Naive thymus-derived CD4-positive, alpha-beta T cell (primary cell): ENCODE measurements at regions not wholly inside any gene's neighbourhood (a gene's known extent, or its start where the extent isn't known, plus 50 kb on each side); places are given as distances from the start of the nearest gene placed in this dataset.
"Not testable (repeated sequence)": the region's sequence is repeated elsewhere in the genome, so short reads cannot be mapped to it uniquely, and the experiment has no call there.

Experiments
- ATAC-seq: fragments of 150-1000 bp; cut with Tn5 transposase; 2 replicates; pipeline ENCODE4 v1.10.0; 2021; ENCODE audit warnings: mild to moderate bottlenecking, moderate library complexity
- CTCF ChIA-PET: fragments of 350-600 bp; sonication (Branson Sonifier 250); formaldehyde crosslinking; loops from one replicate; lab custom pipeline; 2021; ENCODE audit warnings: antibody characterized with exemption; lab: Charles Lee
- POLR2A ChIA-PET: fragments of 350-600 bp; sonication (Branson Sonifier 250); formaldehyde crosslinking; loops from one replicate; lab custom pipeline; 2021; ENCODE audit warnings: antibody characterized with exemption, inconsistent platforms; lab: Charles Lee
- DNase-seq, 9 donors: peaks; one replicate each; pipeline versions ENCODE4 v3.0.0 to v3.0.0-alpha.2; 2020 to 2022; ENCODE audit warnings: mixed read lengths in 1 of 9
- H3K27ac ChIP-seq: one replicate; pipeline ENCODE4 v1.7.0; 2013; ENCODE audit warnings: mild to moderate bottlenecking, low read depth, low read length, moderate library complexity
- H3K27me3 ChIP-seq, 2 donors: one replicate each; pipeline ENCODE4 v1.7.0; 2013; ENCODE audit warnings: low read length in 2 of 2, mild to moderate bottlenecking in 2 of 2, moderate library complexity in 2 of 2; ENCODE audit not compliant: control insufficient read depth in 2 of 2, insufficient read depth in 2 of 2
- H3K36me3 ChIP-seq, 3 experiments: 1 replicate in 2 of 3; 2 replicates in 1 of 3; pipeline ENCODE4 v1.7.0; 2013; ENCODE audit warnings: low read length in 3 of 3, mild to moderate bottlenecking in 3 of 3, moderate library complexity in 1 of 3; ENCODE audit not compliant: insufficient read depth in 3 of 3, control insufficient read depth in 2 of 3
- H3K4me1 ChIP-seq, 2 donors: one replicate each; pipeline ENCODE4 v1.7.0; 2013; ENCODE audit warnings: low read length in 2 of 2, mild to moderate bottlenecking in 2 of 2, moderate library complexity in 1 of 2; ENCODE audit not compliant: control insufficient read depth in 2 of 2, insufficient read depth in 2 of 2
- H3K4me3 ChIP-seq: 2 replicates; pipeline ENCODE4 v1.7.0; 2013; ENCODE audit warnings: mild to moderate bottlenecking, low read length
- H3K9me3 ChIP-seq, 3 experiments: 1 replicate in 2 of 3; 2 replicates in 1 of 3; pipeline ENCODE4 v1.7.0; 2013; ENCODE audit warnings: low read length in 3 of 3; ENCODE audit not compliant: control insufficient read depth in 2 of 3
- H3K27ac Mint-ChIP-seq, 9 donors: one replicate each; pipeline ENCODE4 v1.8.0; 2020 to 2022; ENCODE audit warnings: mixed read lengths in 9 of 9, mild to moderate bottlenecking in 8 of 9, moderate library complexity in 5 of 9, inconsistent platforms in 2 of 9
- H3K27me3 Mint-ChIP-seq, 5 donors: one replicate each; pipeline ENCODE4 v1.8.0; 2021 to 2022; ENCODE audit warnings: mixed read lengths in 5 of 5, mild to moderate bottlenecking in 1 of 5
- H3K36me3 Mint-ChIP-seq, 5 donors: one replicate each; pipeline ENCODE4 v1.8.0; 2020 to 2022; ENCODE audit warnings: mixed read lengths in 5 of 5, mild to moderate bottlenecking in 3 of 5, inconsistent platforms in 1 of 5
- H3K4me1 Mint-ChIP-seq, 7 donors: one replicate each; pipeline ENCODE4 v1.8.0; 2020 to 2022; ENCODE audit warnings: mixed read lengths in 7 of 7, mild to moderate bottlenecking in 3 of 7, inconsistent platforms in 1 of 7
- H3K4me3 Mint-ChIP-seq, 10 donors: one replicate each; pipeline ENCODE4 v1.8.0; 2020 to 2022; ENCODE audit warnings: mild to moderate bottlenecking in 10 of 10, mixed read lengths in 10 of 10, moderate library complexity in 6 of 10, inconsistent platforms in 2 of 10
- H3K9me3 Mint-ChIP-seq, 11 donors: one replicate each; pipeline ENCODE4 v1.8.0; 2020 to 2022; ENCODE audit warnings: mixed read lengths in 11 of 11, mild to moderate bottlenecking in 4 of 11, inconsistent platforms in 1 of 11, moderate library complexity in 1 of 11
- intact Hi-C, 2 donors: fragments of 100-400 bp; cut with micrococcal nuclease; formaldehyde crosslinking; loops; one replicate each; pipeline ENCODE4 v1.15.1; 2023

GRCh38 chr5:30494113-30494512, 699.4 kb upstream of the CDH6 start:
- POLR2A ChIA-PET, ATAC-seq, H3K36me3 Mint-ChIP-seq, H3K9me3 ChIP-seq, intact Hi-C loops, CTCF ChIA-PET, H3K27ac ChIP-seq, H3K36me3 ChIP-seq, H3K4me1 Mint-ChIP-seq, H3K27me3 Mint-ChIP-seq, H3K27ac Mint-ChIP-seq, DNase-seq, H3K4me3 ChIP-seq, H3K4me3 Mint-ChIP-seq, H3K27me3 ChIP-seq, H3K4me1 ChIP-seq: not testable (repeated sequence)
- peaks cover 3 to 22% (median 10%) of the 10 kb centered on the region in 11 donors for H3K9me3 Mint-ChIP-seq

GRCh38 chr5:30479104-30479503, 714.4 kb upstream of the CDH6 start:
- Histone ChIP-seq H3K36me3 (no peaks in the 10 kb centered on the region), H3K27ac (no peak overlapping the region), H3K9me3 (peaks cover 0 to 6% (median 0%) of the 10 kb centered on the region in 3 experiments), H3K4me1 (no peaks in the 10 kb centered on the region), H3K27me3 (no peaks in the 10 kb centered on the region), H3K4me3 (no peak overlapping the region)
- Mint-ChIP-seq H3K4me1 (no peaks in the 10 kb centered on the region), H3K27ac (no peak overlapping the region), H3K4me3 (no peak overlapping the region), H3K27me3 (no peaks in the 10 kb centered on the region), H3K36me3 (no peaks in the 10 kb centered on the region), H3K9me3 (peaks cover 3 to 47% (median 25%) of the 10 kb centered on the region in 11 donors)
- ATAC-seq (no peak), DNase-seq (no peak)
- intact Hi-C loops: no loop called here
- CTCF ChIA-PET: no interaction called here
- POLR2A ChIA-PET: no interaction called here

DNA sequence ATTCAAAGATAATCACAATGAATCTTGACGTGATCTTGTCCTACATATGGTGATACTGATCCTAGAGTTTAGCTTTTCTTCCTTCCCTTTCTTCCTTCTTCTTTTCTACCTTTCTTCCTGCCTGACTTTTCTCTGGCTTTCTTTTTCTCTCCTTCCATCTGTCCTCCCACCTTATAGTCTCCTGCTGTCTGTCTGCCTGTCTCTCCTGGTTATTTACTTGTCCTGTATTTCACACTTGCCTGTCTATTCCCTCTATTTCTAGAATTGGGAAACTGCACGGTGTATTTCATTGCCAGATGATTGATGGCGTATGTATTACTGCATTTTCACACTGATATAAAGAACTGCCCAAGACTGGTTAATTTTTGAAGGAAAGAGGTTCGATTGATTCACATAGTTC, 718.1 kb upstream of the CDH6 start:
- H3K27me3 ChIP-seq: no peaks in the 10 kb centered on the region
- no peak overlapping the region for H3K4me3 ChIP-seq
- no peaks in the 10 kb centered on the region for H3K36me3 Mint-ChIP-seq
- intact Hi-C loops: no loop called here
- peaks cover 0 to 38% (median 22%) of the 10 kb centered on the region in 11 donors for H3K9me3 Mint-ChIP-seq
- POLR2A ChIA-PET: no interaction called here
- no peak for DNase-seq
- H3K27ac ChIP-seq: no peak overlapping the region
- H3K27ac Mint-ChIP-seq: no peak overlapping the region
- CTCF ChIA-PET: no interaction called here
- H3K36me3 ChIP-seq: no peaks in the 10 kb centered on the region
- no peaks in the 10 kb centered on the region for H3K4me1 Mint-ChIP-seq
- no peaks in the 10 kb centered on the region for H3K27me3 Mint-ChIP-seq
- H3K4me1 ChIP-seq: no peaks in the 10 kb centered on the region
- H3K4me3 Mint-ChIP-seq: no peak overlapping the region
- peaks cover 0 to 6% (median 0%) of the 10 kb centered on the region in 3 experiments for H3K9me3 ChIP-seq
- no peak for ATAC-seq

GRCh38 chr5:30469691-30470090, 723.8 kb upstream of the CDH6 start:
- Histone ChIP-seq H3K27ac (no peak overlapping the region), H3K4me1 (no peaks in the 10 kb centered on the region), H3K4me3 (no peak overlapping the region), H3K9me3 (no peaks in the 10 kb centered on the region), H3K36me3 (no peaks in the 10 kb centered on the region), H3K27me3 (no peaks in the 10 kb centered on the region)
- ATAC-seq (no peak), DNase-seq (no peak)
- POLR2A ChIA-PET: no interaction called here
- H3K4me3 Mint-ChIP-seq: no peak overlapping the region
- no peak overlapping the region for H3K27ac Mint-ChIP-seq
- H3K27me3 Mint-ChIP-seq: no peaks in the 10 kb centered on the region
- intact Hi-C loops: no loop called here
- H3K36me3 Mint-ChIP-seq: no peaks in the 10 kb centered on the region
- H3K4me1 Mint-ChIP-seq: no peaks in the 10 kb centered on the region
- peaks cover 4 to 28% (median 14%) of the 10 kb centered on the region in 11 donors for H3K9me3 Mint-ChIP-seq
- CTCF ChIA-PET: no interaction called here

DNA sequence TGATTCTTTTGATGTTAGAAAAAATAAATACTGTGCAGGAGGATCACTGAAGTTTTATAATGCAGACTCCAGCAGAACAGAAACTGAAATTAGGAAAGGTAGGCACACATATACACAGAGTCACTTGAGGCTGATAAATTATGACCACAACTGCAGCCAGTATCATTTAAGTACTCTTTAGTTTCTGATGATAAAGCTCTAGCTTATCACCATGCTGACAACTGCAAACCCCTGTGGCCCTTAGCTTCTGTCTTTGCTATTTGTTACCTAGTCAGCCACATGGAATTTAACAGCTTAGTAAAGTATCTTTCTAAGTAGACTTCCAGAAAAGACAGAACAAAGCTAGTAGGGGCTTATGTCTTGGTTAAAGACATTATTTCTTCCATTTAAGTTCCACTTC, 734.8 kb upstream of the CDH6 start:
- POLR2A ChIA-PET: no interaction called here
- Mint-ChIP-seq H3K27me3 (no peaks in the 10 kb centered on the region), H3K4me1 (no peaks in the 10 kb centered on the region)

GRCh38 chr5:30455484-30455883, 738.0 kb upstream of the CDH6 start:
- H3K27ac Mint-ChIP-seq, ATAC-seq, H3K27me3 ChIP-seq, DNase-seq, intact Hi-C loops, H3K4me3 ChIP-seq, H3K36me3 ChIP-seq, H3K4me1 ChIP-seq, H3K27ac ChIP-seq, H3K9me3 ChIP-seq, CTCF ChIA-PET, H3K4me1 Mint-ChIP-seq, H3K36me3 Mint-ChIP-seq, H3K4me3 Mint-ChIP-seq, POLR2A ChIA-PET, H3K27me3 Mint-ChIP-seq: not testable (repeated sequence)
- peaks cover under 1 to 39% (median 7%) of the 10 kb centered on the region in 11 donors for H3K9me3 Mint-ChIP-seq

More for the DNA sequence above, 734.8 kb upstream of the CDH6 start:
- CTCF ChIA-PET: no interaction called here
- H3K27ac Mint-ChIP-seq: no peak overlapping the region
- H3K36me3 Mint-ChIP-seq: no peaks in the 10 kb centered on the region
- H3K9me3 Mint-ChIP-seq: peaks cover 2 to 27% (median 7%) of the 10 kb centered on the region in 11 donors
- Histone ChIP-seq H3K36me3 (no peaks in the 10 kb centered on the region), H3K27ac (no peak overlapping the region), H3K4me1 (no peaks in the 10 kb centered on the region), H3K27me3 (no peaks in the 10 kb centered on the region), H3K9me3 (no peaks in the 10 kb centered on the region), H3K4me3 (no peak overlapping the region)
- ATAC-seq (no peak), DNase-seq (no peak)
- H3K4me3 Mint-ChIP-seq: no peak overlapping the region
- intact Hi-C loops: no loop called here

- CTCF ChIA-PET: no interaction called here
- no peaks in the 10 kb centered on the region for H3K36me3 ChIP-seq
- no peaks in the 10 kb centered on the region for H3K9me3 ChIP-seq
- Mint-ChIP-seq H3K27ac (no peak overlapping the region), H3K36me3 (no peaks in the 10 kb centered on the region), H3K9me3 (peaks cover 2 to 47% (median 9%) of the 10 kb centered on the region in 11 donors), H3K27me3 (no peaks in the 10 kb centered on the region), H3K4me1 (no peaks in the 10 kb centered on the region), H3K4me3 (no peak overlapping the region)
- no peaks in the 10 kb centered on the region for H3K4me1 ChIP-seq
- intact Hi-C loops: no loop called here
- no peak for ATAC-seq
- no peaks in the 10 kb centered on the region for H3K27me3 ChIP-seq
- POLR2A ChIA-PET: no interaction called here
- no peak overlapping the region for H3K27ac ChIP-seq
- H3K4me3 ChIP-seq: no peak overlapping the region
- DNase-seq: no peak
These were observed 740.3 kb upstream of the CDH6 start for GRCh38 chr5:30453168-30453567.
